ENCODE measurements at regions not wholly inside any gene's neighbourhood (a gene's known extent, or its start where the extent isn't known, plus 50 kb on each side); places are given as distances from the start of the nearest gene placed in this dataset.
"Not testable (repeated sequence)": the region's sequence is repeated elsewhere in the genome, so short reads cannot be mapped to it uniquely, and the experiment has no call there.

- DNase-seq, result no peak
These were observed 176.4 kb upstream of the GSE1 start for GRCh38 chr16:85436636-85437165.

- DNase-seq, result peak; percentile 42
These were observed 175.7 kb upstream of the GSE1 start for GRCh38 chr16:85437166-85438052.

- DNase-seq, result no peak
These were observed 174.0 kb upstream of the GSE1 start for GRCh38 chr16:85438981-85439685.

GRCh38 chr16:85440744-85441143 is 172.4 kb upstream of the GSE1 start:
- DNase-seq, result no peak

GRCh38 chr16:85441189-85441889 is 171.8 kb upstream of the GSE1 start:
- DNase-seq, result no peak

- DNase-seq, result no peak
These were observed 171.0 kb upstream of the GSE1 start for GRCh38 chr16:85441890-85442670.

GRCh38 chr16:85443116-85443515 is 170.0 kb upstream of the GSE1 start:
- no peak for DNase-seq

GRCh38 chr16:85443531-85443930 is 169.6 kb upstream of the GSE1 start:
- no peak for DNase-seq

GRCh38 chr16:85445064-85445778 is 167.9 kb upstream of the GSE1 start:
- DNase-seq, result no peak

GRCh38 chr16:85445779-85446222 is 167.3 kb upstream of the GSE1 start:
- no peak for DNase-seq

GRCh38 chr16:85446951-85447692 is 166.0 kb upstream of the GSE1 start:
- DNase-seq, result no peak

GRCh38 chr16:85447693-85448313 is 165.3 kb upstream of the GSE1 start:
- no peak for DNase-seq

GRCh38 chr16:85448557-85449190 is 164.4 kb upstream of the GSE1 start:
- DNase-seq, result no peak

GRCh38 chr16:85449191-85449884 is 163.8 kb upstream of the GSE1 start:
- DNase-seq, result no peak

GRCh38 chr16:85449885-85450245 is 163.3 kb upstream of the GSE1 start:
- DNase-seq, result no peak

- DNase-seq, result not testable (repeated sequence)
These were observed 162.0 kb upstream of the GSE1 start for GRCh38 chr16:85451142-85451541.

GRCh38 chr16:85451641-85452363 is 161.3 kb upstream of the GSE1 start:
- no peak for DNase-seq

- DNase-seq, result no peak
These were observed 160.5 kb upstream of the GSE1 start for GRCh38 chr16:85452364-85453193.

All from suppressor macrophage treated with lipopolysaccharide for 4 hours (primary cell).